ENCODE measurements at regions not wholly inside any gene's neighbourhood (a gene's known extent, or its start where the extent isn't known, plus 50 kb on each side); places are given as distances from the start of the nearest gene placed in this dataset.

- intact Hi-C loops (cut with micrococcal nuclease; ENCODE audit: unreplicated experiment): no loop called here
- no peaks in the 10 kb centered on the region for H3K79me2 ChIP-seq (ENCODE audit: insufficient read depth, low read depth, low read length)
- no peak for DNase-seq (ENCODE audit: low spot score)
- H3K4me3 ChIP-seq (ENCODE audit: low read depth, low read length, poor library complexity, severe bottlenecking): no peak overlapping the region
- no peaks in the 10 kb centered on the region for H3K4me1 ChIP-seq (ENCODE audit: insufficient read depth, low read length, poor library complexity, severe bottlenecking)
- no TSS peak for BruUV-seq (replicated peaks)
- H3K9me3 ChIP-seq (ENCODE audit: low read length): no peaks in the 10 kb centered on the region
- ChIA-PET CTCF (ENCODE audit: unreplicated experiment) (no interaction called here), POLR2A (interaction anchor here (0.6 kb wide), 1 partner anchor 66 kb away, joined by 3 read pairs; no protein-coding TSS in a partner anchor)
- H4K20me1 ChIP-seq (ENCODE audit: insufficient read depth, low read length): no peaks in the 10 kb centered on the region
- no peaks in the 10 kb centered on the region for H3K36me3 ChIP-seq (ENCODE audit: insufficient read depth, low read length)
- H2AFZ ChIP-seq (ENCODE audit: low read length): no peak overlapping the region
- H3K9me2 ChIP-seq (ENCODE audit: insufficient read depth, low read length): no peaks in the 10 kb centered on the region
- no peak for TF ChIP-seq CTCF (conservative IDR thresholded peaks at IDR 0.05; ENCODE audit: low read length)
- no peak overlapping the region for H3K27ac ChIP-seq (ENCODE audit: low read depth, low read length, poor library complexity, severe bottlenecking)
- no peak overlapping the region for H3K4me2 ChIP-seq (ENCODE audit: low read length)
Measured at GRCh38 chr4:79170077-79170476, 155.8 kb downstream of the NAA11 start.

- no peaks in the 10 kb centered on the region for H3K9me3 ChIP-seq (ENCODE audit: low read length)
- ChIA-PET CTCF (ENCODE audit: unreplicated experiment) (no interaction called here), POLR2A (interaction anchor here (0.5 to 1.4 kb wide), 5 partner anchors 9 to 1137 kb away, joined by 3 to 4 read pairs (median 3); no protein-coding TSS in a partner anchor)
- H4K20me1 ChIP-seq (ENCODE audit: insufficient read depth, low read length): no peaks in the 10 kb centered on the region
- no peak for DNase-seq (ENCODE audit: low spot score)
- intact Hi-C loops (cut with micrococcal nuclease; ENCODE audit: unreplicated experiment): no loop called here
- H3K4me1 ChIP-seq (ENCODE audit: insufficient read depth, low read length, poor library complexity, severe bottlenecking): no peaks in the 10 kb centered on the region
- H3K79me2 ChIP-seq (ENCODE audit: insufficient read depth, low read depth, low read length): no peaks in the 10 kb centered on the region
- no peak overlapping the region for H3K4me3 ChIP-seq (ENCODE audit: low read depth, low read length, poor library complexity, severe bottlenecking)
- BruUV-seq (replicated peaks): no TSS peak
- no peak overlapping the region for H3K4me2 ChIP-seq (ENCODE audit: low read length)
- H2AFZ ChIP-seq (ENCODE audit: low read length): no peak overlapping the region
- H3K27ac ChIP-seq (ENCODE audit: low read depth, low read length, poor library complexity, severe bottlenecking): no peak overlapping the region
- H3K36me3 ChIP-seq (ENCODE audit: insufficient read depth, low read length): no peaks in the 10 kb centered on the region
- TF ChIP-seq CTCF (conservative IDR thresholded peaks at IDR 0.05; ENCODE audit: low read length) (no peak), EZH2phosphoT487 (IDR thresholded peaks at IDR 0.05; ENCODE audit: borderline replicate concordance, low read depth, low read length) (no peak)
- no peaks in the 10 kb centered on the region for H3K9me2 ChIP-seq (ENCODE audit: insufficient read depth, low read length)
Measured at GRCh38 chr4:79164907-79165610, 160.8 kb downstream of the NAA11 start.

GRCh38 chr4:79163981-79164490 lies 161.8 kb downstream of the NAA11 start:
- CTCF ChIA-PET (ENCODE audit: unreplicated experiment): no interaction called here
- no peaks in the 10 kb centered on the region for H3K79me2 ChIP-seq (ENCODE audit: insufficient read depth, low read depth, low read length)
- DNase-seq (ENCODE audit: low spot score): no peak
- H3K27ac ChIP-seq (ENCODE audit: low read depth, low read length, poor library complexity, severe bottlenecking): no peak overlapping the region
- H3K4me3 ChIP-seq (ENCODE audit: low read depth, low read length, poor library complexity, severe bottlenecking): no peak overlapping the region
- intact Hi-C loops (cut with micrococcal nuclease; ENCODE audit: unreplicated experiment): no loop called here
- H3K9me2 ChIP-seq (ENCODE audit: insufficient read depth, low read length): no peaks in the 10 kb centered on the region
- H4K20me1 ChIP-seq (ENCODE audit: insufficient read depth, low read length): no peaks in the 10 kb centered on the region
- H3K4me1 ChIP-seq (ENCODE audit: insufficient read depth, low read length, poor library complexity, severe bottlenecking): no peaks in the 10 kb centered on the region
- TF ChIP-seq EZH2phosphoT487 (IDR thresholded peaks at IDR 0.05; ENCODE audit: borderline replicate concordance, low read depth, low read length): no peak
- TF ChIP-seq CTCF (conservative IDR thresholded peaks at IDR 0.05; ENCODE audit: low read length): no peak
- no peaks in the 10 kb centered on the region for H3K9me3 ChIP-seq (ENCODE audit: low read length)
- no TSS peak for BruUV-seq (replicated peaks)
- POLR2A ChIA-PET: interaction anchor here (0.6 to 1.4 kb wide), 2 partner anchors 10 to 12 kb away, joined by 4 read pairs; no protein-coding TSS in a partner anchor
- H2AFZ ChIP-seq (ENCODE audit: low read length): no peak overlapping the region
- H3K36me3 ChIP-seq (ENCODE audit: insufficient read depth, low read length): no peaks in the 10 kb centered on the region
- H3K4me2 ChIP-seq (ENCODE audit: low read length): no peak overlapping the region

Data from OCI-LY7 (cell line).